Activated CD4-positive, alpha-beta T cell treated with anti-CD3 and anti-CD28 coated beads, Interleukin-2, amount 50 U/mL, for 4 hours (primary cell): ENCODE measurements at regions not wholly inside any gene's neighbourhood (a gene's known extent, or its start where the extent isn't known, plus 50 kb on each side); places are given as distances from the start of the nearest gene placed in this dataset.

ENCODE experiments used
- DNase-seq, 2 experiments: peaks; one replicate each; pipeline ENCODE4 v3.0.0-alpha.2; 2020

DNA sequence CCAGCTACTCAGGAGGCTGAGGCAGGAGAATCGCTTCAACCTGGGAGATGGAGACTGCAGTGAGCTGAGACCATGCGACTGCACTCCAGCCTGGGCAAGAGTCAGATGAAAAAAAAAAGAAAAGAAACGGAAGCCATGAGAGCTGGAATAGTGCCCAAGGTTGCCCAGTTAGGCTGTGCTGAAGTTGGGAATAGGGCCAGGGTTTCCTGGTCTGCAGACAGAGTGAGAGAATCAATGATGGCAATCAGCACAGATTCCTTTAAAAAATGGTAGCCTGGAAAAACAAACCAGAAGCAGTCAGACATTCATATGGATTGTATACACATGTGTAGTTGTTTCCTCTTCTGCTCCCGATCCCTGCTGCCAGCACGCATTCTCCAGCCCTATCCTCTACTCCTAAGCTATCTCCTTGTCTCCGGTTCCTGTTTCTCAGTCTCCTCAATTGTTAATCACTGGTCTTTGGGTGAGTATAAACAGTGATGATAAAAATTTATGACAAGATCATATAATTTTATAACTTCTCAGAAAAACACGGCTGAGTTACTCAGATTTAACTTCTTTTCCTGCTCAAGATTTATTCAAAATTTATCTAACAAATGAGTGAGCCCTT is 316.2 kb upstream of the UMPS start:
- DNase-seq, result no peak

DNA sequence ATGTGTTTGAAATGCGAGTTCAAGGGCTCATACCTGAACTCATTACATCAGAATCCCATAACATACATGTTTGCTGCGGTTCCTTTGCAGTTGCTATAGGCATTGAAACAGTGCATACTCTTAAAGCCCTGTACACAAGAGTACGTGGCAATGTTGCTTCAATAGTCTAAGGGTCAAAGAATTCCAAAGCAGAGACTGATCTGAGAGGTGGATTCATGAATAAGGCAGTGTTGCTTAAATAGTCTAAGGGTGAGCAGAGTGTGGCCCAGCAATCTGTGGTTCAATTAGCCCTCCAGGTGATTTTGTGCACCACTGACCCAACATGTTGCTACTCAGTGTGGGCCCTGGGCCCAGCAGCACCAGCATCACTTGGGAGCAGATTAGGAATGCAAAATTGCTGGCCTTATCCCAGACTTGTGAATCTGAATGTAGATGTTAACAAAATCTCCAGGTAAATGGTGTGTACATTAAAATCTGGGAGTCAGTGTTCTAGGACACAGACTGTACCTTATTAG is 314.7 kb upstream of the UMPS start:
- DNase-seq, result no peak

- DNase-seq, result no peak
Observed at GRCh38 chr3:124419303-124419702, 310.9 kb upstream of the UMPS start.

DNA sequence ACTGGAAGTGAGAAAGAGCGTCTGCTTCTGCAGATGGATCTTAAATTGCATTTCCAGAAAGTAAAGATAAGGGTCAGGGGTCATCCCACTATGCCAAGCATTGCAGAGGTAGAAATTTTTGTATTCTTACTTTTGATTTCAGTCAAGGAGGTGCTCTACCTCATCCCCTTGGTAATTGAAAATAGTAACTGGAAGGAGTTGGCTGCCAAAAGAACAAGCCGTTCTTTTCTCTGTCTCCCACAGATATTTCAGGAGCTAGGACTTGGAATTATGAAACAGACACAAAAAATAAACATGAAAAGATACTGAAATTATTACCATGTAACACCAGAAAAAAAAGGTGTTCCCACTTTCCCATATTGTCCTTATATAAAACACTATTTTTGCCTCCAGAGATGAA is 309.9 kb upstream of the UMPS start:
- DNase-seq, result no peak

GRCh38 chr3:124422805-124423204 is 307.4 kb upstream of the UMPS start:
- DNase-seq, result no peak

- DNase-seq, result no peak
Observed at GRCh38 chr3:124424396-124424795, 305.9 kb upstream of the UMPS start.

DNA sequence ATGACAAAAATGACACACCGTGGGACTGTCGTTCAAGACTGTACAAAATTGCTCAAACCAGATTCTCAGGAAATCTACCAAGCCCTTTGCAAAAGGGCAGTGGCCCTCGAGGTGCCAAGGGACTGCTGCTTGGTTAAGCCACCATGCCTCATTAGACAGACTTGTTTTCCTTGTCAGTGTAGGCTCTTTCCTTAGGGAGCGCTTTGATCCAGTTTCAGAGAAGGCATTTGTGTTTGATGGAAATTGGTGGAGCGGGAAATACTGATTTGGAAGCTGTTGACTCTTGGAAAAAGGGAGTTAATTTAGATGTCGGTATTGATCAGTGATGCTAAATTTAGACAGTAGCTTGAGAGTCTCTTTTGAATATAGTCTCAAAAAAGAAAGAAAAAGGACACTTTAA is 304.3 kb upstream of the UMPS start:
- DNase-seq, result no peak

GRCh38 chr3:124428372-124429128 is 301.7 kb upstream of the UMPS start:
- no peak for DNase-seq

- DNase-seq, result no peak
Observed at GRCh38 chr3:124429129-124429815, 301.0 kb upstream of the UMPS start.

GRCh38 chr3:124431331-124431994 is 298.8 kb upstream of the UMPS start:
- DNase-seq, result no peak

DNA sequence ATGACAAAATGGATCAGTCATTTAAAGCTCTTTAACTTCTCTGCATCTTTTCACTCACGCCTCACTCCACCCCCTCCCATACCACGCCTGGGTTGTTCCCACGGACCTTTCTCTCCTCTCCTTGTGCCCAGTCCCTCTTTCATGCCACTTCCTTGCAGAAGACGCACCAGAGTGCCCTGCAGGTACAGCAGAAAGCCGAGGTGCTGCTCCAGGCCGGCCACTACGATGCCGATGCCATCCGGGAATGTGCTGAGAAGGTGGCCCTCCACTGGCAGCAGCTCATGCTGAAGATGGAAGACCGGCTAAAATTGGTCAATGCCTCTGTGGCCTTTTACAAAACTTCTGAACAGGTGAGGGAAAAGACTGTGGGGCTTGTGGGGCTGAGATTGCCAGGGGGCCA is 296.1 kb upstream of the UMPS start:
- DNase-seq, result no peak

DNA sequence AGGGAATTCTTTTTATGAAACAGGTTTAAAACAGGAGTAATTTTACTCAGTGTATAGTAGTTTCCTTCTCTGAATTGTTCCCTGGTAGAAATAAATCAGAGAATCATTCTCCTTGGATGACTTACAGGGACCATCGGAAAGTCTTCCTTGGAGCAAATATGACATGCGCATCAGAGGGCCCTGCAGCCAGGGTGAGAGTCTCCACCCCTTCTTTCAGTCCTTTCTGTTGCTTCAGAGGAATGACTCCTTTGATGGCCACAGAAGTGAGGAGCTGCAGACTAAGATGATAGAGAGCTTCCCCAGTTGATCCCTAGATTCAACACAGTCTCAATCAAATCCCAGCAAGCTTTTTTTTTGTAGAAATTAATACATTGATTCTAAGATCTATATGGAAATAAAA is 294.8 kb upstream of the UMPS start:
- DNase-seq, result no peak

DNA sequence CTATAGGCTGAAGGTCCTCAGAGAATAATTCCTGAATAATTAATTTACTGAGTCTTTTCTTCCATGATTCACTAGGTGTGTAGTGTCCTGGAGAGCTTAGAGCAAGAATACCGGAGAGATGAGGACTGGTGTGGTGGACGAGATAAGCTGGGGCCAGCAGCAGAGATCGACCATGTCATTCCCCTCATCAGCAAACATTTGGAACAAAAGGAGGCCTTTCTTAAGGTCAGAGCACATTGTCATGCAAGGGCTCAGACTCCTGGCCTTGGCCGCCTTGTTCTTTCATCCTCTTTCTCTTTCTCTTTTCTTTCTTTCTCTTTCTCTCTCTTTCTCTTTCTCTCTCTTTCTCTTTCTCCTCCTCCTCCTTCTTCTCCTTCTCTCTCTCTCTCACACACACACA is 291.4 kb upstream of the UMPS start:
- DNase-seq, result no peak

DNA sequence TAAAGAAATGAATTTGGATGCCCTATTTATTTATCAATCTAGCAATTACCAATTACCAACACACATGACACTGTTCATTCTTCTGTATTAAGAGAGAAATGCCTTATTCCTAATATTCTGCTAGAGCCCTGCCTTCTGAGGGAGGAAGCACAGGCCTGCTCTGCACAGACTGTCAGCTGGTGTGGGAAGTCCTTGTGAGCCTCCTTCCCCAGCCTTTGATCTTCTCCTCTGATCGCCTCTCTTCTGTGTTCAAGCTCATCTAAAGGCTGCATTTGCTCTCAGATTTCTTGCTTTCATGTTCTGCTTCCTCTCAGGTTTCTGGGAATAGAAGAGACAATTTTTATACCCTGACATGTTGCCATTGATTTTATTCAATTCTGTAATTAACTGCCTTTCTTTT is 290.6 kb upstream of the UMPS start:
- DNase-seq, result no peak

DNA sequence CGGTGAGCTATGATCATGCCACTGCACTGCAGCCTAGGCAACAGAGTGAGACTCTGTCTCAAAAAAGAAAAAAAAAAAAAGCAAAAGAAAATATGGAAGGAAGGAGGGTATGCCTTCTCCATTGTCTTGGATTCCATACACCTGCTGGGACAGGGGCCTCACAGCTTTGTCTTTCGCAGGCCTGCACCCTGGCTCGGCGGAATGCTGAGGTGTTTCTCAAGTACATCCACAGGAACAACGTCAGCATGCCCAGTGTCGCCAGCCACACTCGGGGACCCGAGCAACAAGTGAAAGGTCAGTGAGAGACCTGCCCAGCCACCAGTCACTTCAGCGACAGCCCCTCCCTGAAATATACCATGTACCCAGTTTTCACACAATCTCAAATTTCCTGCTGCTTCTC is 288.5 kb upstream of the UMPS start:
- DNase-seq, result no peak

DNA sequence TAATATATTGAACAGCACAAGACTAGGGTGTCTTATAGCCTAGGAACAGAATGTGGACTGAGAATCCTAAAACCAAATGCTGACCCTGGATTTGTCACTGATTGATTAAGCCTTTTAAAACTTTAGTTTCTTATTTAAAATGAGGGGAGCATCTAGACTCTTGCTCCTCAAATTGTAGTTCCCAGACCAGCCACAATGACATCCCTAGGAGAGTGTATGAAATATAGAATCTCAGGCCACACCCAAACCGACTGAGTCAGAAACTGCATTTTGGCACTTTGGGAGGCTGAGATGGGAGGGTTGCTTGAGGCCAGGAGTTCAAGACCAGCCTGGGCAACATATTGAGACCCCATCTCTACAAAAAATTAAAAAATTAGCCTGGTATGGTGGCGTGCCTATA is 287.8 kb upstream of the UMPS start:
- DNase-seq, result no peak

GRCh38 chr3:124443446-124443845 is 286.8 kb upstream of the UMPS start:
- no peak for DNase-seq

- no peak for DNase-seq
Observed at GRCh38 chr3:124444075-124444474, 286.2 kb upstream of the UMPS start.

DNA sequence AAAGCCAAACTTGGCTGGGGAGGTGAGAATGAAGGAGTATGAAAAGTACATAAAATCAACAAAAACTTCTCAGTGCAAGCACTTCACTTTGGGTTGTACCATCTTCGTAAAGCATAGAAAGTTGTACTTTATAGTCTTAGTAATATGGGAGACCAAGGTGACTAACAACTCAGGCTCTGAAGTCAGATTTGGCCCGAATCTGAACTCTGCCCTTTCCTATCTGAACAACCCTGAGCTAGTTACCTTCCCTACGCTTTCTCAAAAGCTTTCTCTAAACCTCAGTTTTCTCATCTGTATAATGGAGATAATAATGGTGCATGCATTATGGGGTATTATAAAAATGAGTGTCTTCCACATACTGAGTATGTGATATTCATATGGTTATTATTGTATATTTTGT is 285.4 kb upstream of the UMPS start:
- no peak for DNase-seq

DNA sequence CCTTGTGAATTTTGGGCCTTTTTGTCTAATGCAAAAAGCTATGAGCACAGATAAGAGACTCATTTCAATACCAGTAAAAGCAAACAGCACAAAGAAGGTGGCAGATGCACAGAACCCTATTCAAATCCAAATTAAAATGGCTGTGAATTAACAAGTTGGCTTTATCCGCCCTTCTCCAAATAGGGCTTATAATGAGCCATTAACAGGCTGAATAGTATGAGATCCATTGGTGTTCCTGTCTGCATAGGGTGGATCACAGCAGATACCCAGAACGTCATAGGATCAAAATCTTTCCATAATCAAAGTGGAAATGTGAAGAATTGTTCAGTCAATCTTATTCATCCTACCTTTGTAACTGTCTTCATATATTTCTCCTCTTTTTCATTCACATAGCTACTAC is 282.4 kb upstream of the UMPS start:
- no peak for DNase-seq

DNA sequence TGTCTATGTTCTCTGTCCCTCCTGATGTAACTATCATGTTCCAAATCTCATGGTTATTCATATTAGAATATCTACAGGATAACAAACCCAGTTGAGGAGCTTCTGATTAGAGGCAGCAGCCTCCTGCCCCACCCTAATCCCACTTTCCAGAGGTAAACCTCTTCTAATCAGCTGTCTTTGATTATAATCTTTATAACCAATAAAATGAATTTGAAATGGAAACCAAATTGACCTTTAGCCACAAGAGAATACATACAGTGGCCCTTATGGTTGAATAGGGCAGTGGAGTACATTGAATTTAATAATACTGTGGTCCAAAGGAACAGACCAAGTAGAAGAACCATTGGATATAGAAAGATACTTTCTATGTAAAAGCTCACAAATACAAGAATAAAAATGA is 281.3 kb upstream of the UMPS start:
- no peak for DNase-seq

GRCh38 chr3:124450366-124450765 is 279.9 kb upstream of the UMPS start:
- DNase-seq, result no peak

DNA sequence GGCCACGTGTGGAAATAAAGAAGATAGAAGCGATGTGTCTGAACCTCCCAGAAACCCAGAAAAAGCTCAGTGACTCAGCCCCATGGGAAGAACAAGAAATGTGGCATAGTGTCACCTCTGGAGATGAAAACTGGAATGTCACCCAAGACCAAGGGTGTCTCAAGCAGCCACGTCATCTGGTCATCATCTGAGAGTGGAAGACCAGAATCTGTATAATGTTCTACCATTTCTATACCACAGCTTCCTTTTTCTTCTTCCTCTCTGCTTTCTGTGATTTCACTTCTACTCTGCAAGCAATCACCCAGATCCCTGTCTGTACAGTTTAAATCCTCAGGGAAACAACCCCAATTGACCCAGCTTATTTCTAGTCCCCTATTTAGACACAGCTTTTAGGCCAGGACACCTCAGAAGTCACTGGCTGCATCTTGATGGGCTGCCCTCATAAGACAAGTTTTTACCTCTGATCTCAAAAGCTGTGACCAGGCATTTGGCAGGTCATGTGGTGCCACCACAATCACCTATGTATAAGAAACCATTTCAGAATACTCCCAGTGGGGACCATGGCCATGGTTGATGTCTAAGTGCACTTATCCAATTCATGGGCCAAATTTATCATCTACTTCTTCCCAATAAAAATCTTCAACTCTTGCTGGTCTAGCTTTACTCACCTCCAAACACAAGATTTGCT is 278.5 kb upstream of the UMPS start:
- DNase-seq, result no peak
